ENCODE measurements at regions not wholly inside any gene's neighbourhood (a gene's known extent, or its start where the extent isn't known, plus 50 kb on each side); places are given as distances from the start of the nearest gene placed in this dataset.
"Not testable (repeated sequence)": the region's sequence is repeated elsewhere in the genome, so short reads cannot be mapped to it uniquely, and the experiment has no call there.

DNA sequence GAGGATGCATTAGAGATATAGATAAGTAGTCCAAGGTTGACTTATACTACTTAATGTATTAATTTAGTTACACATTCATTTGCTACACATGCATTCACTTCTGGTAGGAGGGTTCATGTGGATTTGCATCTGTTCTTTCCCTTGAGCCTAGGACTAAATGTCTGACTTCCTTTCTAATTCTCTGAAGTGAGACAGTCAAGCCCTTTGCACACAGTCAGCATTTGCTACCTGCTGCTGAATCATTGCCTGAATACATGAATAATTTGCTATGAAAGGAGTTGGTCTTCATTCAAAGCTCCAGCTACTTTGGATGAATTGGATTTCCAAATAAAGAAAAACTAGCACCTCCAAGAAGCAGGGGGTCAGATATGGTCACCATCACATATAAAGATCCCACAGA lies 154.8 kb upstream of the DAB1 start:
- H3K9ac ChIP-seq (ENCODE audit: low read depth, low read length): no peak overlapping the region
- H3K4me1 ChIP-seq (ENCODE audit: insufficient read depth, low read length): no peaks in the 10 kb centered on the region
- no peaks in the 10 kb centered on the region for H3K36me3 ChIP-seq (ENCODE audit: insufficient read depth, low read length)
- no peaks in the 10 kb centered on the region for H3K9me3 ChIP-seq (ENCODE audit: control insufficient read depth, insufficient read depth, low read length)

DNA sequence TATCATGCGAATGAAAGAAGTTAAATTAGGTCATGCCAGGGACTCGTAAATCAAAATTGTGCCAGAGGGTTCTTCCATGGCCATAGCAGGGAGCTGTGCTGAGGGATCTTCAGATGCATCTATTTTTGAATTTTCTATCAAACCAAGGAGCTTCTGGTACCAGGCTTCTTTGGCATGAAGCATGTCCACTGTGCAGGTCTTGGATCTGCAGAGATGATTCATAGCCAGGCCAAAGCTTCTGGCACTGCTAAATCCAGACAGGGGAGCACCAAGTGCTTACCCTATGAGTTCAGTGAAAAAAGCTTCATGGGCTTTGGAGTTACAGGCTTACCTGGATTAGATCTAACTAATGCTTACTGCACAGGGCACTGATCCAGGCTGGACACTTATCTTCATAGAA lies 154.2 kb upstream of the DAB1 start:
- H3K4me1 ChIP-seq (ENCODE audit: insufficient read depth, low read length): no peaks in the 10 kb centered on the region
- no peak overlapping the region for H3K9ac ChIP-seq (ENCODE audit: low read depth, low read length)
- H3K9me3 ChIP-seq (ENCODE audit: control insufficient read depth, insufficient read depth, low read length): no peaks in the 10 kb centered on the region
- H3K36me3 ChIP-seq (ENCODE audit: insufficient read depth, low read length): no peaks in the 10 kb centered on the region

DNA sequence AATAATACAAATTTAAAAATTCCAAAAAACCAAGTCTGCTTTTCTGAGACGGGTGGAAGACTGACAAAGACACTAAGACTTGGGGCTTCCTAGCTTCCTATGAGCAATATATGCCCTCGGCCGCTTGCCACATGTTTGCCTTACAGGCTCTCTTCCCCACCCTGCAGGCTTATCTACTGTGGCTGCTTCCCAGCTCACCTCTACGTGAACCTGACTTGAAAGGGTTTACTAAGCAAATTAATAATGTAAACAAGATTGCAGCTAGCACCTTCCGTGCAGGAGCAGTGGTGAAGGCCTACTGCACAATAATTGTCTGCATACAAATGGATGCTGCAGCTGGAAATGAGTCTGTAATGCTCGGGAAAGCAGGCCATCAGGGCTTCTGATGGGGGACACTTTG lies 152.9 kb upstream of the DAB1 start:
- Histone ChIP-seq H3K36me3 (ENCODE audit: insufficient read depth, low read length) (no peaks in the 10 kb centered on the region), H3K9me3 (ENCODE audit: control insufficient read depth, insufficient read depth, low read length) (no peaks in the 10 kb centered on the region), H3K9ac (ENCODE audit: low read depth, low read length) (no peak overlapping the region), H3K4me1 (ENCODE audit: insufficient read depth, low read length) (no peaks in the 10 kb centered on the region)

DNA sequence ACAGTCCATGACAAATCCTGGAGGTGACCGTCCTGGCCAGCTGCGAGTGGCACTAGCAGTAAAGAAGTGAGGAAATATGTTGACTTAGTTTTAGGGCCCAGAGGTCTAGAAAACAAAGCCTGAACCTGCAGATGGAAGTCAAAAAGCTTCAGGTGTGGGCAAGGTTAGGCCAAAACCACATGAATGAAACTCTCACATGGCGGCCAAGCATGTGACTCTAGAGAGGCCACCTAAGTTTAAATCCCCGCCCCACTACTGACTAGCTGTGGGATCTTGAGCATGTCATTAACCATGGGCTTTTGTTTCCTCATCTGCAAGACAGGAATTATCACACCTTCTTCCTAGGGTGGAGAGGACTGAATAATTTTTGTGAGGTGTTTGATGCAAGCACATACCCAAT lies 148.2 kb upstream of the DAB1 start:
- Histone ChIP-seq H3K9ac (ENCODE audit: low read depth, low read length) (no peak overlapping the region), H3K9me3 (ENCODE audit: control insufficient read depth, insufficient read depth, low read length) (no peaks in the 10 kb centered on the region; the same call in 1 of the 2 replicates), H3K4me1 (ENCODE audit: insufficient read depth, low read length) (no peaks in the 10 kb centered on the region), H3K36me3 (ENCODE audit: insufficient read depth, low read length) (no peaks in the 10 kb centered on the region)

DNA sequence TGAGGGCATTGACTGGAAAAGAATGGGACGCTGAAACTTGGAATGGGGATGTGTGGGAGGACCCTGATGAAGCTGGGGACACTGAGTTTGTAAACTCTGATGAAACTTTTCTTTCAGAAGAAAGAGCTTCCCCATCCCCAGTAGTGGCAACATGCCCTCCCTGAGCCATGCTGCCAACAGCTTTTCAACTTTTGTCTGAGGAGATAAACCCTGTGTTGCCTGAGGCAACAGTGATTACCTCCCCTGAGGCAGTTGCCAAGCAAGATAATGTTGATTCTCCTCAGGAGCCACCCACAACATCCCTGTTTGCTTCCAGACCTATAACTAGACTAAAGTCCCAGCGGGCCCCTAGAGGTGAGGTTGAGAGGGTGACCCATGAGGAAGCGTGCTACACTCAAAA lies 134.2 kb upstream of the DAB1 start:
- H3K36me3 ChIP-seq (ENCODE audit: insufficient read depth, low read length); H3K9ac ChIP-seq (ENCODE audit: low read depth, low read length); H3K4me1 ChIP-seq (ENCODE audit: insufficient read depth, low read length); H3K9me3 ChIP-seq (ENCODE audit: control insufficient read depth, insufficient read depth, low read length): not testable (repeated sequence)

DNA sequence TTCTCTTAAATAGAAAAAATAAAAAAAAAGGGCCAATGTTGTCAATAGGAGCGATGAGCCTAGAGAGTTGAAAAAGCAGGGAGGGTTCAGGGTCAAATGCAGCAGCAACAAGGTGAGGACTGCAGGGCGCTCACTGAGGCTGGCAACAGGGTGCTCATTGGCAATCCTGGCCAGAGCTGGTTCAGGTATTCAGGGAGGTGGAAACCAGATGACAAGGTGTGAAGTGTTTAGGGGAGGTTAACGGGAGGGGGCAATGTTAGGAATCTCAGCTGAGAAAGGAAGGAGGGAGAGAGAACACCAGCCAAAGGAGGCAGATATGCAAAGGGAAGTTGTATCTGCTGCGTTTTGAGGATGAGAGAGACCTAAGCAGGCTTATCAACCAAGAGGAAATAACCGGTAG lies 129.8 kb upstream of the DAB1 start:
- Histone ChIP-seq H3K9me3 (ENCODE audit: control insufficient read depth, insufficient read depth, low read length) (no peaks in the 10 kb centered on the region; the same call in 1 of the 2 replicates), H3K36me3 (ENCODE audit: insufficient read depth, low read length) (no peaks in the 10 kb centered on the region), H3K4me1 (ENCODE audit: insufficient read depth, low read length) (peaks cover 16% of the 10 kb centered on the region), H3K9ac (ENCODE audit: low read depth, low read length) (no peak overlapping the region)

DNA sequence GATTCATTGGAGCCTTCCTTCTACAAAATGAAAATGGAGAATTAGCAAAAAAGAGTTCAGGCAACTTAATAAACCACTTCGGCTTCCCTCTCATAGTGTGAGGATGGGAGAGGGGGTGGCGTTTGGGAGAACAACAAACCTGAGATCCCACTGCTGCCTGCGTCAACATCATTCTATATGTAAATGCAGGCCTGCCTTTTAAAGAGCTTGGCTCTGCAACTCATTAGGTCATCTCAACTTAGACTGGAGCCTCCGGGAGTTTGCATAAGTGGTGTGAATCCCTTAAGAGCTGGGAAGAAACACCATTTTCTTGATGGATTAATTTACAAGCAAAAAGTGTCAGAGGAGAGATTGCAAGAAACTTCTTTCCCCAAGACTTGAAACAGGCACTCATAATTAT lies 127.6 kb upstream of the DAB1 start:
- Histone ChIP-seq H3K36me3 (ENCODE audit: insufficient read depth, low read length) (no peaks in the 10 kb centered on the region), H3K4me1 (ENCODE audit: insufficient read depth, low read length) (peaks cover 16% of the 10 kb centered on the region), H3K9ac (ENCODE audit: low read depth, low read length) (no peak overlapping the region), H3K9me3 (ENCODE audit: control insufficient read depth, insufficient read depth, low read length) (no peaks in the 10 kb centered on the region)

DNA sequence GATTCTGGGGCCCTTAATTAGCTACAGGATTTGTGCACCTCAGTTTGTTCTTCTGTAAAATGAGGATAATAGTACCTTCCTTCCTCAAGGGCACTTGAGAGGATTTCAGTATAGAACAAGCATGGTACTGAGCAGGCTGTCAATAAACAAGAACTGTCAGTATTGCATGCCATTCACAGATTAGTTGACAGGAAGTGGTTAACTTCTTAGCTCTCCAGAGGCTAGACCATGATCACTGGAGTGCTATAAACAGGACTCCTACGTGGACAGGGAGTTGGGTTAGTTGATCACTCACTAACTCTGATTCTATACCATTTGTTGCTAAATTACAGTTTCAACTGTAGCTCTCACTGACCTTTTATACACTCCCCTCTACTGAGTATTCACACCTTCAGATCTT lies 126.2 kb upstream of the DAB1 start:
- peaks cover 16% of the 10 kb centered on the region for H3K4me1 ChIP-seq (ENCODE audit: insufficient read depth, low read length)
- H3K9ac ChIP-seq (ENCODE audit: low read depth, low read length): no peak overlapping the region
- no peaks in the 10 kb centered on the region for H3K36me3 ChIP-seq (ENCODE audit: insufficient read depth, low read length)
- H3K9me3 ChIP-seq (ENCODE audit: control insufficient read depth, insufficient read depth, low read length): no peaks in the 10 kb centered on the region

DNA sequence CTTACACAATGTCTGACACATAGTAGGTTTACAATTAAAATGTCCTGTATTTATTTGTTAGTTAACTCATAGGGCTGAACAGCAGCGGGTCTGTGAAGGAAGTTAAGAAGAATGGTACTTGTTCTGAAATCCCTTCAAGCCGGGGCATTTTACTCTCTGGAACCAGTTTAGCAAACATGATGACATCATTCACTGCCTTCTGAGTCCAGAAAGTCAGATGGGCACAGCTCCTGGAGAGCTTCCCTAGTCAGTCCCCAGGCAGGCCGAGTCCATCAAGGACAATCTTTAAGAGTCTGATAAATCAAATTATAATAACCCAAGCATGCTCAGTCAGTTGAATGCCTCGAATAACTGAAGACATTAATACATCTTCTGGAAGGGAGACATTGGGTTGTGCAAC lies 125.4 kb upstream of the DAB1 start:
- Histone ChIP-seq H3K9me3 (ENCODE audit: control insufficient read depth, insufficient read depth, low read length) (no peaks in the 10 kb centered on the region), H3K36me3 (ENCODE audit: insufficient read depth, low read length) (no peaks in the 10 kb centered on the region)

DNA sequence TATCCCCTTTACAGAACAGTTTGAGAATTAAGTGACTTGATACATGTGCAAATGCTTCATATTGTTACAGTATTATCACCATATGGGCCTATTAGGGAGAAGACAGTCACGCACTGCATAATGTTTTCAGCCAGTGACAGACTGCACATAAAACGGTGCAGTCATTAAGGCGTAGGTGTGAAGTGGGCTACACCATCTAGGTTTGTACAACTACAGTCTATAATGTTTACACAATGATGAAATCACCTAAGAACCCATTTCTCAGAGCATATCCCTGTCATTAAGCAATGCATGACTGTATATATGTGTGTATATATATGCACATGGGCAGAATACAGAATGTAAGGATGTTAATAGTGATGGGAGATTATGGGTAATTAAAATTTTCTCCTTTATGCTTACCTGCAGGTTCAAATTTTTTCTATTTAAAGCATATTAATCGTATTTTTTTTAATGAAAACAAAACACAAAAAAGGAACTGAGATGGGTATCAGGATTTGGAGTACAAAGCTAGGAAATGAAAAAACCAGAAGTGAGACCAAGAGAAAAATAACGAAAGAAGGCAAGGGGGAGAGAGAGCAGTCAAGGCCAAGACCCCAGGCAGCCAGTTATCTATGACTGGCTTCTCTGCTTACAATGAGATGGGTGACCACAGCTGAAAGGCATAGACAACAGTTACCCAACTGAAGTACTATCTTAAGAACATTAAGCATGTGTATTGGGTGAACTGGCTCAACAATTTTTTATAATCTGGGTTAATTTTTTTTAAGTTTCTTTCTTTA lies 122.9 kb upstream of the DAB1 start:
- Histone ChIP-seq H3K9ac (ENCODE audit: low read depth, low read length) (no peak overlapping the region), H3K4me1 (ENCODE audit: insufficient read depth, low read length) (peaks cover 3% of the 10 kb centered on the region), H3K36me3 (ENCODE audit: insufficient read depth, low read length) (no peaks in the 10 kb centered on the region), H3K9me3 (ENCODE audit: control insufficient read depth, insufficient read depth, low read length) (no peaks in the 10 kb centered on the region)

More for the DNA sequence above, 125.4 kb upstream of the DAB1 start:
- Histone ChIP-seq H3K9ac (ENCODE audit: low read depth, low read length) (no peak overlapping the region), H3K4me1 (ENCODE audit: insufficient read depth, low read length) (peaks cover 16% of the 10 kb centered on the region)

DNA sequence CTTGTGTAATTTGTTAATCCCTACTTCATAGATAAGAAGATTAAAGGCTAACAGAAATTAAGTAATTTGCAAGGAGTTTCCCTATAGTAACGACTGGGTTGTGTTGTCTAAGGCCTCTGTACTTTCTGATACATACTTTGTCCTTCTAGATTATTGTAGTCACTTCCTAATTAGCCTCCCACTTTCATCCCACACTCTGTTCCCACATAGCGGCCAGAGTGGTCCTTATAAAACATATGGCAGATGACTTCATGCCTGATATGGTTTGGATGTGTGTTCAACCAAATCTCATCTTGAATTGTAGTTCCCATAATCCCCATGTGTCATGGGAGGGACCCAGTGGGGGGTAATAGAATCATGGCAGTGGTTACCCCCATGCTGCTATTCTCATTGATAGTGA lies 120.5 kb upstream of the DAB1 start:
- H3K9ac ChIP-seq (ENCODE audit: low read depth, low read length): no peak overlapping the region
- no peaks in the 10 kb centered on the region for H3K36me3 ChIP-seq (ENCODE audit: insufficient read depth, low read length)
- H3K4me1 ChIP-seq (ENCODE audit: insufficient read depth, low read length): no peaks in the 10 kb centered on the region
- H3K9me3 ChIP-seq (ENCODE audit: control insufficient read depth, insufficient read depth, low read length): no peaks in the 10 kb centered on the region

DNA sequence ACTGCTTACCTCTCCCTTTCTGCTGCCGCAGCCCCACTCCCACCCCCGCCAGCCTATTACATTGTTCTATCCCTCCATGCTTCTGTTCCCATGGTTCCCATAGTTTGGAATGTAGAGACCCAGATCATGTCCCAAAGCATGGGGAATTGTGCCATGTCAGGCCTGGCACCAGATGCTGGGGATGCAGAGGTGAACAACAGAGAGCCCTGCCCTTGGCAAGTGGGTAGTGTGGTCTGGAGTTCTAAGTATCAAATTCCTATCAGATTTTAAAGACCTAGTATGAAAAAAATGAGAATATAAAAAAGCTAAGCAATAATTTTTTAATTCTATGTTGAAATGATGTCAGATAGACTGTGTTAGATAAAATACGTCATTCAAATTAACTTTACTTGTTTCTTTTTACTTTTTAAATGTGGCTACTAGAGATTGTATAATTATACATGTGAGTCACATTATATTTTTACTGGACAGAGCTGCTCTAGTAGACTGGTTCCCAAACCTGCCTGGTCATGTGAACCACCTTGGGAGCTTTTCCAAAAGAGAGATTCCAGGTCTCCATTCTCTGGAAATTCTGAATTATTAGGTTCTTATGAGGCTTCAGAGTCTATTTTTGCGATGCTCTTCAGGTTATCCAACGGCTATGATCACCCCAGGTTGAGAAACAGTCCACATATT lies 113.0 kb upstream of the DAB1 start:
- Histone ChIP-seq H3K9me3 (ENCODE audit: control insufficient read depth, insufficient read depth, low read length) (no peaks in the 10 kb centered on the region; the same call in 1 of the 2 replicates), H3K9ac (ENCODE audit: low read depth, low read length) (no peak overlapping the region), H3K4me1 (ENCODE audit: insufficient read depth, low read length) (peaks cover 19% of the 10 kb centered on the region), H3K36me3 (ENCODE audit: insufficient read depth, low read length) (no peaks in the 10 kb centered on the region)

DNA sequence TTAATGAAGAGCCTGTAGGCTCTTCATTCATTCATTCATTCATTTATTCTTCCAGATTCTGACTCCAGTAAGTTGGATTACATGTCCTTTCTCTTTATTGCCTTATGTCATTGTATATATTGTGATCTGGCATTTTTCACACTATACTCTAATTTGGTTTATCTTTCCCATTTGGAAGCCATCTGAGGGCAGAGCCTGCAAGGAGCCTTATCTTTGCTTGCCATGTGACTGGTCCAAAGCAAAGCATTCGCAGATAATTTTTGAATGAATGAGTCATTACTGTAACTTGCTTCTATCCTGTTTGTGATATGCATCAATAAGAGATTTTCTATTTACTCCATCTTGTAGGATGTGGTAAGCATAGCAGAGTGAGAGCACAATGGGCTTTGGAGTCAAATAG lies 108.4 kb upstream of the DAB1 start:
- Histone ChIP-seq H3K36me3 (ENCODE audit: insufficient read depth, low read length) (no peaks in the 10 kb centered on the region), H3K9me3 (ENCODE audit: control insufficient read depth, insufficient read depth, low read length) (peaks cover 5% of the 10 kb centered on the region), H3K9ac (ENCODE audit: low read depth, low read length) (no peak overlapping the region), H3K4me1 (ENCODE audit: insufficient read depth, low read length) (peaks cover 20% of the 10 kb centered on the region)

DNA sequence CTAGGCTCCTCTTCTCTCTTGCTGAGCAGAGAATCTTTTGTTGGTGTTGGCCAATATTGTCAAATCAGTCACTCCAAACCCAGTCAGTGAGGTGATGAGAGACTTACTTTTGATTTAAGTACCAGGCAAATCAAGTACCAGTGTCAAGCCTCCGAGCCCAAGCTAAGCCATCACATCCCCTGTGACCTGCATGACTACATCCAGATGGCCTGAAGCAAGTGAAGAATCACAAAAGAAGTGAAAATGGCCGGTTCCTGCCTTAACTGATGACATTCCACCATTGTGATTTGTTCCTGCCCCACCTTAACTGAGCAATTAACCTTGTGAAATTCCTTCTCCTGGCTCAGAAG lies 107.0 kb upstream of the DAB1 start:
- not testable (repeated sequence) for H3K36me3 ChIP-seq (ENCODE audit: insufficient read depth, low read length); H3K9me3 ChIP-seq (ENCODE audit: control insufficient read depth, insufficient read depth, low read length); H3K9ac ChIP-seq (ENCODE audit: low read depth, low read length)
- H3K4me1 ChIP-seq (ENCODE audit: insufficient read depth, low read length): peaks cover 20% of the 10 kb centered on the region

DNA sequence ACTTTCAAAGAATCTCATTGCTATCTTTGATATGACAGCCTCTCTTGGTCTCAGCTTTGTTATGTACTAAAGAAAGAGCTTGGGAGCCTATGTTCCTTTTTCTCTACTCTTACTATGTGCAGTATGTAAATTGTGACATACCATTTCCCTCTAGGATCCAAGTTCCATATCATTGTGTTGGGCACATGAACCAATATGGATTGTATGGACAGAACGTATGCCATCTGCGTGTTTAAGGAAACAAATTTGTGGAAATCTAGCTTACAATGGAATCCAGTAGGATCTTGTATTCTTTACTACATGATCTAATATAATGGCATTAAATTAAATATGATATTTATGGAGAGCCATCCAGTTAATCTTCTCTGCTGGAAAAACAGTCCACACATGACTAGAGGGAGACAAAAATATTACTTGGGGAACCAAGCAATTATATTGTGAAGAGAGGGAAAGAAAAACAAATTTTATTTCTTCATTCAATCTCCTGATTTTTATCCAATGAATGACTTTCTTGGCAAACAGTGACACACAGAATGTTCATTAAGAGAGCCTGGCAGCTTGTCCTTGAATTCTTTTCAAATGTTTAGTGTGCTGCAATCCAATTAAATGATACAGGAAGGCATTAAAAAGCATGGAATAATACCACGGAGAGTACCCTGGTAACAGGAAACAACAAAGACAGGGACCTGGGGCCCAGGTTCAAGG lies 106.5 kb upstream of the DAB1 start:
- H3K36me3 ChIP-seq (ENCODE audit: insufficient read depth, low read length): no peaks in the 10 kb centered on the region
- peaks cover 5% of the 10 kb centered on the region for H3K9me3 ChIP-seq (ENCODE audit: control insufficient read depth, insufficient read depth, low read length)
- H3K4me1 ChIP-seq (ENCODE audit: insufficient read depth, low read length): peaks cover 20% of the 10 kb centered on the region
- H3K9ac ChIP-seq (ENCODE audit: low read depth, low read length): no peak overlapping the region

All from ES-I3 (cell line).